T-helper 22 cell (primary cell): ENCODE measurements at regions not wholly inside any gene's neighbourhood (a gene's known extent, or its start where the extent isn't known, plus 50 kb on each side); places are given as distances from the start of the nearest gene placed in this dataset.
"Not testable (repeated sequence)": the region's sequence is repeated elsewhere in the genome, so short reads cannot be mapped to it uniquely, and the experiment has no call there.

Experiments used
- DNase-seq: peaks from one replicate; pipeline ENCODE4 v3.0.0-alpha.2; 2020; ENCODE audit warnings: low read depth

- DNase-seq = no peak
These were observed 545.8 kb downstream of the LIG4 start for GRCh38 chr13:107669391-107669993.

- DNase-seq = no peak
These were observed 549.3 kb downstream of the LIG4 start for GRCh38 chr13:107665926-107666458.

DNA sequence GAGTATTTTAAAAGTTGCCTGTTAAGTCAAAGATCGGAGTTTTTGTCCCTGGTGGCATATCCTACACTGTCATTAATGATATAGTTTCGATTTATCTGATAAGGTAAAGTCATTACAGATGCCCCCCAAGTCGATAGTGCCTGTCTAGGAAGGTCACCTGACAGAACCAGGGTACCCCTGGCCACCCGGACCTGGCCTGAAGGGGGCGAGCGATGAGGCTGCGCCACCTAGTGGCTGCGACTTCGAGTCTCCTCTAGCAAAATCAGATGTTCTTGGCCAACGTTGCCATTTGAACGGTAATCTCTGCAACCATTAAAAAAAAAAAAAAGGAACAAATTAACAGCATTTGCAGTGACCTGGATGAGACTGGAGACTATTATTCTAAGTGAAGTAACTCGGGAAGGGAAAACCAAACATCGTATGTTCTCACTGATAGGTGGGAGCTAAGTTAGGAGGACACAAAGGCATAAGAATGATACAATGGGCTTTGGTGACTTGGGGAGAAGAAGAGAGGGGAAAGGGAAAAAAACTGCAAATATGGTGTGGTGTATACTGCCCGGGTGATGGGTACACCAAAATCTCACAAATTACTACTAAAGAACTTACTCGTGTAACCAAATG, 565.1 kb downstream of the LIG4 start:
- DNase-seq = no peak

GRCh38 chr13:107649079-107649478, 566.3 kb downstream of the LIG4 start:
- DNase-seq = no peak

DNA sequence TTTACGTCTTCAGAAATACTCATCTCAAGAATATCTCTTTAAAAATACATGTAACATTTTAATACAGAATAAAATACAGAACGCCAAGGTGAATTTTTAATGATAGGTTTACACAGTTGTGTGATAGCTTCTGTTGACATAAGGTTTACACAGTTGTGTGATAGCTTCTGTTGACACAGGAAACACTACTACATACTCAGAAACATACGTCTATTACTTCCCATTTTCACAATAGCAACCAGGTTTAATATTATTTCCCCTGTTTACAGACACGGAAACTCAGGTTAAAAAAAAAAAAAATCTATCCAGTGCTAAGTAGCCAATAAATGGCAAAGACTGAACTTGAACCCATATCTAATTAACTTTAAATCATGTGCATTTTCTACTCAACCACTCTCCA, 571.2 kb downstream of the LIG4 start:
- DNase-seq = no peak

DNA sequence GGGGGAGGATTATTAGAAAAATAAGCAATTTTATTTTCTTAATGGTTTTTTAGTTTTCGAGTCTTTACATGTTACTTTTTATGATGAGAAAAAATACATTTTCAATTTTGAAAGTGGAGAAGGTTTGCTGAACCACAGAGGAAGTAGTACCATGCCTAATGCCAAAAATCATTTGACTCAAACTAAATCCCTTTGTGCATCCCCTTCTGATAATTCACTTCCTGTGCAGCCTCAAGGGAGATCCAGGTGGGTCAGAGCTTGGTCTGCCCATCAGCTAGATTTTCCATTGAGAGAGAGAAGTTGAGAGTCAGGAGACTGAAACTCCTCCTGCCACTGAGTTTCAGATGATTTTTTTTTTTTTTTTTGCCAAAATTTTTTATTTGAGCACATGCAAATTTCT, 571.7 kb downstream of the LIG4 start:
- no peak for DNase-seq

GRCh38 chr13:107642831-107643230, 572.5 kb downstream of the LIG4 start:
- no peak for DNase-seq

- DNase-seq = no peak
These were observed 573.8 kb downstream of the LIG4 start for GRCh38 chr13:107641574-107641973.

- no peak for DNase-seq
These were observed 589.7 kb downstream of the LIG4 start for GRCh38 chr13:107625648-107626047.

- no peak for DNase-seq
These were observed 597.8 kb downstream of the LIG4 start for GRCh38 chr13:107617527-107617926.

DNA sequence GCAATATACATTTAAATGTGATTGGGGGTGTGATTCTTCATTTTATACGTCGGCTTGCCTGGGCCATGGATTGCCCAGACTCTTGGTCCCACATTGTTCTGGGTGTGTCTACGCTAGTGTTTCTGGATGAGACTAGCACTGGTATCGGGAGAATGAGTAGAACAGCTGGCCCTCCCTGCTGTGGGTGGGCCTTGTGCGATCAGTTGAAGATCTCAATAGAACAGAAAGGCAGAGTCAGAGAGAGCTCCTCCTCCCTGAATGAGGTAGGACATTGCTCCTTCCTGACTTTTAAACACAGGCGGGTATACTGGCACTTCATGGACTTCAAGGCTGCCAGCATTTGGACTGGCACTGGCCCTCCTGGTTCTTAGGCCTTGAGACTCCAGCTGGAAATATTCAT, 603.0 kb downstream of the LIG4 start:
- DNase-seq = no peak

DNA sequence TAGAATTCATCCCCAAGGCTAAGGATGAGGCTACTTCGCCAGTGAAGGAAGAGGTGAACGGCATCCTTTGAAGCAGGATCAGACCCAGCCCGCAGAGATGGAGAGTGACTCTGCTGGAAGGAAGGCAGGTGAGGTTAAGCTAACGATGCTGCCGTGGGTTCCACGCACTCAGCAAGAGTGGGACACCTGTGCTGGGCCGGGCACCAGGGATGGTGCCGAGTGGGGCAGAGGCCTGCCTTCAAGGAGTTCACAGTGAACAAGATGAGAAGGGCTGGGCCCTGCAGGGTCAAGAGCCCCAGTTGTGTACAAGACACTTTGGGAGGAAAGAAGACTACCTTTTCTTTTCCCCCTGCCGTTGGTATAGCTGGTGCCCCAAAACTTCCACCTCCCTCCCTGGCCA, 606.6 kb downstream of the LIG4 start:
- DNase-seq = no peak

DNA sequence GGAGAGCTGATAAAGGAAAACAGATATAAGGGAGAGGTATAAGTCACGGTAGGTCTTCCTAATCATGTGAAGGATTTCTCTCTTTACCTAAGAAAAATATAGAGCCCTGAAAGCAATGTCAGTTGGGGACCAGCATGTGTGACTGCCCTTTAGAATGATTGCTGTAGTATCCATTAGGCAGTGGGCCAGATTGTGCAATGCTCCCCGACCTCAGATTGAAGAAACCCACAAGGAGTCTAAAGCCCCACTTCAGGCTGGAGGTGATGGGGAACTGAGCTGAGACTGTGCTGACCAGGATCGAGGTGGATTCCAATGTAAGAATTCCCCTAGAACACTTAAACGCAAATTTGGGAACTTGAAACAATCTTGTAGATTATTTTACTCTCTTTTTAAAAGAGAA, 614.4 kb downstream of the LIG4 start:
- DNase-seq = no peak

- not testable (repeated sequence) for DNase-seq
These were observed 619.0 kb downstream of the LIG4 start for GRCh38 chr13:107596306-107596705.

DNA sequence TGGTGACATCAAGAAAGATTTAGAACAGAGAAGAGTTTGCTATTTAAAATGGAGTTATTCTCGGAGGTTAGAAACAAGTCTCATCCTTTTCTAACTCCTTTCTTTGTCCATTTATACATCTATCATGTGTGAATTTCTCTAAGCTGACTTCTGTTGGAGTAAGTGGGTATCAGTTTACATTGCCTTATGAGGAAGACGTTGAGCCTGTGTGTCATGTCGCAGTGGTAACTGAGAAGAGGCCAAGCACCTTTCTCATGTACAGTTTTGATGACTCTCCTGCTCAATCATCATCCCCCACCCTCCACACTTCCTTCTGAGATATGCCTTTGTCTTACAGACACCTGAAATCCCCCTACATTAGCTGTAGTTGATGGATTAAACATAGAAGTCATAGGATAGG, 624.8 kb downstream of the LIG4 start:
- DNase-seq = no peak

DNA sequence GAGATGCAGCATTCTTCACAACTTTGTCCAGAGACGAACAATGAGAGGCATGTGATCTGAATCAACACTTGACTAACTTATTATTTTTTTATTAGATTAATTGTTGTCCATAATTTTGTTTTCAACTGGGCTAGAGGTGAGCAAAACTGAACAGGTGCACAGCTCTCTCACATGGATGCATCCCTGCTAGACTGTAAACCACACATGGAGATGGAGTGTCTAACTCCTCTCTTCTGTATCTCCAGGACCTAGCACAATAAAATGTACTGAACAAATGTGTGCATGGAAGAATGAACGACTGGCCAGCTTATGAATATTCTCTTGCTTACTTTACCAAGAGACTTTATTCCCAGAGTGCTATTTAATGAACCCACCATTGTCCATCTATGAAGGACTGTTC, 627.7 kb downstream of the LIG4 start:
- DNase-seq = no peak

DNA sequence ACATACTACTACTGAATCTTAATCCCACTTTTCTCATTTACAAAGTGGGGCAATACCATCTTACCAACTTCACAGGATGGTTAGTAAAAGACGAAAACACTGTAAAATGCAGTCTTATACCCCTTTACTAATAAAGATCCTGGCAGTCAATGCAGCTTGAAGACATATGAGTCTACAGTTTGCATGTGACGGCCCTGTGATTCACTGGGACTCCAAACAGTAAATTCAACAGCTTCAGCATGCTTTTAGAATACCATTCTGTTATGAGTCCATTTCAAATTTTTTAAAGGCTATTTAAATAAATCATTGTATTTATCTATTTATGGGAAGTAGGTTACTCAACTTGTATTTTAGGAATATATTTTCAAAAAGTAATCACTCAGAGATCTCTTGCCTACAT, 629.1 kb downstream of the LIG4 start:
- DNase-seq = no peak

DNA sequence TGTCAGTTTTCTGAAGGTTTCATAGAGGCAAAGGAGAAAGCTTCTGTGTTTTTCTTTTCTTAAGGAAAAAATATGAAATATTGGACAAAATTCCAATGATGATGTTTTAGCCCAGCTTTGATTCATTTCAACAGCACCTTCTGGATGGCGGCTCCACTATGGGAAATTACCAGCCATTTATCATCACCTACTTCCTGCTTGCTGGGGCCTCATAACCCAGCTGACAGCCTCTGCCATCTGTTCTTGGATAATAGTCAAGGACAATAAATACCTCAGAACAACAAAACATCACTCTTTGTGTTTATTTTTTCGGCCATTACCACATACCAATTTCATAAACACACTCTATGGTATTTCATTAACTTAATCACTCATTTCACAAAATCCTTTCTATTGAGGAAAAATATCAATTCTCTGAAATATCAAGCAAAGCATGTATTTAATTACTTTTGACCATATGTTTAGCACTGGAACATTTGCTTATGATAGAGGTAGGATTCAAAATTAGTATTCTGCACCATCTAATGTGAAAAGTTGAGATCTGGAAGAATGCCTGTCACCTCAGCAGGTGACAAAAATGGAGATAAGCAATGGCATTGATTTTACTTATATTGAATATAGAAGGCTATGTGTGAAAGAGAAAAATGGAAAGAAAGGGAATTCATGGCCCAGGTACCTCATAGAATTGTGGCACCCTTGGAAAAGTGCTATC, 629.7 kb downstream of the LIG4 start:
- no peak for DNase-seq

DNA sequence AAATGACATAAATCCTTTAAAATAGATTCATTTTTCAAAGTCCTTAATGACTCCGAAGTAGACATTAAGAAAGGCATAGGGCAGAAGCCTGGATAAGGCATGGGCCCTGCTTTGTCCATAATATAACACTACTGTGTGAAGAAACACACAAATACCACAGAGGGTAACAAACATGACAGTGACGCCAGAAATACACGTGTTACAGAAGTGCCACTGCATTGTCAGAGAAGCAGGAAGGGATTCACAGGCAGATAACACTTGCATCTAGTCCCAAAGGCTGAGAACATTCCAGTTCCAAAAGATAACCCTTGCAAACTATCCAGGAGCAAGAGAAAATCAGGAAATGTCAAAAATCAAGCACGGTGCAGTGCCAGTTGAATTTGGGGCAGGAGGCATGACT, 633.2 kb downstream of the LIG4 start:
- DNase-seq = no peak

- no peak for DNase-seq
These were observed 634.5 kb downstream of the LIG4 start for GRCh38 chr13:107580741-107581412.

- no peak for DNase-seq
These were observed 638.9 kb downstream of the LIG4 start for GRCh38 chr13:107576430-107576829.

DNA sequence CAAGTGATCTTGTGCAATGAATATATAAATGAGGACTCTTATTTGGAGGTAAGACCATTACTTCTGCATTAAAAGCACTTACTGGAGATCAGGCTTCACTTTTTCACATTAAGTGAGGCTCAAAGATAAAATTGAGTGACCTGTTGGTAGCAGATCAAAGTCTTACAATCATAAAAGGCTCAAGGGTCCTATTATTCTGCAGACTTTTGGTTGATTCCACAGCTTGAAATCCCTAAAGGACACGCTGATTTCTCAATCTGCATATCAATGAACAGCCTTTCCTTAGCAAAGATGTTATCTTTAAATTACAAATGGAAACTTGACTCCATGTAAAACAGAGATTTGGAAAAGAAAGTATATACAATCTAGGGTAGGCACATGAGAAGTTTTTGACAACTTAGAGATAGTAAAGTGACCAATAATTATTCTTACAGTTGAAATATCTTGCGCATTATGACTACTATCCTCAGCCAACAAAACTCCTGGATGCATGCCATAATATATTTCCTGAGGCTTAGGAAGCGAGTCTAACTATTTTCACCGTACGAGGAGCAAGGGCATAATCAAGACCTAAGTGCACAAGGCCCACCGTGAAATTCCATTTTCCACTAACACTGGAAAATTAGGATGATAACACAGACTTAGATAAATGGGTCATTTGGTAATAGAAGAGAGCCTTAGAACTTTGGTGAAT, 640.7 kb downstream of the LIG4 start:
- no peak for DNase-seq
